22Rv1 (cell line): ENCODE measurements at regions not wholly inside any gene's neighbourhood (a gene's known extent, or its start where the extent isn't known, plus 50 kb on each side); places are given as distances from the start of the nearest gene placed in this dataset.
"Not testable (repeated sequence)": the region's sequence is repeated elsewhere in the genome, so short reads cannot be mapped to it uniquely, and the experiment has no call there.

ENCODE experiments used
- H3K27ac ChIP-seq: fragments of 450-650 bp; 2 replicates; pipeline ENCODE4 v1.5.1; 2017
- CTCF ChIP-seq: fragments of 450-650 bp; IDR thresholded peaks from 2 replicates; pipeline ENCODE4 v1.5.1; 2017; ENCODE audit warnings: mild to moderate bottlenecking
- ZFX ChIP-seq: fragments of 450-650 bp; IDR thresholded peaks from 2 replicates; pipeline ENCODE4 v1.6.1; 2017; ENCODE audit warnings: antibody characterized with exemption, borderline replicate concordance

- H3K27ac ChIP-seq: no peak overlapping the region
- TF ChIP-seq CTCF (no peak), ZFX (no peak)
These were observed 102.6 kb downstream of the CAAP1 start for GRCh38 chr9:26789959-26790358.

- no peak overlapping the region for H3K27ac ChIP-seq
- TF ChIP-seq CTCF (no peak), ZFX (no peak)
These were observed 106.0 kb downstream of the CAAP1 start for GRCh38 chr9:26786564-26786963.

- no peak overlapping the region for H3K27ac ChIP-seq
- no peak for TF ChIP-seq CTCF
- no peak for TF ChIP-seq ZFX
These were observed 109.7 kb downstream of the CAAP1 start for GRCh38 chr9:26782899-26783298.

- no peak for TF ChIP-seq ZFX
- no peak for TF ChIP-seq CTCF
- no peak overlapping the region for H3K27ac ChIP-seq
These were observed 110.7 kb downstream of the CAAP1 start for GRCh38 chr9:26781906-26782305.

GRCh38 chr9:26780307-26780706 lies 112.3 kb downstream of the CAAP1 start:
- not testable (repeated sequence) for H3K27ac ChIP-seq

GRCh38 chr9:26779062-26779461 lies 113.5 kb downstream of the CAAP1 start:
- TF ChIP-seq CTCF (no peak), ZFX (no peak)
- no peak overlapping the region for H3K27ac ChIP-seq

GRCh38 chr9:26775391-26775790 lies 117.2 kb downstream of the CAAP1 start:
- no peak overlapping the region for H3K27ac ChIP-seq
- TF ChIP-seq CTCF (no peak), ZFX (no peak)

GRCh38 chr9:26773056-26773455 lies 119.5 kb downstream of the CAAP1 start:
- no peak overlapping the region for H3K27ac ChIP-seq
- no peak for TF ChIP-seq CTCF
